ENCODE measurements at regions not wholly inside any gene's neighbourhood (a gene's known extent, or its start where the extent isn't known, plus 50 kb on each side); places are given as distances from the start of the nearest gene placed in this dataset.

DNA sequence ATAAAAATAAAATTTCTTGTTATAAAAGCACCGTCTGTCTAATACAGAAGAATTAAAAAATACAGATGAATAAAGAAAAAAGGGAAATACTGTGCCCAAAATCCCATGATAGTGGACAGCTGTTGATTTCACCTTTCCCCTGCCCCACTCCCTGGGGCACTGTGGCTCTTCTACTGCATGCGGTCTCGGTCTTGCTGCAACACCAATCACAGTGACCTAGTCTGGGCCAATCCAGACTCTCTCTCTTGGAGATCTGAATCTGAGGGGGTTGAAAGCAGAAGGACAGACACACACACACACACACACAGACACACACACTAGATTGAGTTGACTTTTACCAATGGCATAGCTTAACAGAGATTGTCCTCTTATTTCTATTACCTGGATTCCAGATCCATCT, 70.5 kb upstream of the FYN start (continued):
- TF ChIP-seq, protein P1, sequence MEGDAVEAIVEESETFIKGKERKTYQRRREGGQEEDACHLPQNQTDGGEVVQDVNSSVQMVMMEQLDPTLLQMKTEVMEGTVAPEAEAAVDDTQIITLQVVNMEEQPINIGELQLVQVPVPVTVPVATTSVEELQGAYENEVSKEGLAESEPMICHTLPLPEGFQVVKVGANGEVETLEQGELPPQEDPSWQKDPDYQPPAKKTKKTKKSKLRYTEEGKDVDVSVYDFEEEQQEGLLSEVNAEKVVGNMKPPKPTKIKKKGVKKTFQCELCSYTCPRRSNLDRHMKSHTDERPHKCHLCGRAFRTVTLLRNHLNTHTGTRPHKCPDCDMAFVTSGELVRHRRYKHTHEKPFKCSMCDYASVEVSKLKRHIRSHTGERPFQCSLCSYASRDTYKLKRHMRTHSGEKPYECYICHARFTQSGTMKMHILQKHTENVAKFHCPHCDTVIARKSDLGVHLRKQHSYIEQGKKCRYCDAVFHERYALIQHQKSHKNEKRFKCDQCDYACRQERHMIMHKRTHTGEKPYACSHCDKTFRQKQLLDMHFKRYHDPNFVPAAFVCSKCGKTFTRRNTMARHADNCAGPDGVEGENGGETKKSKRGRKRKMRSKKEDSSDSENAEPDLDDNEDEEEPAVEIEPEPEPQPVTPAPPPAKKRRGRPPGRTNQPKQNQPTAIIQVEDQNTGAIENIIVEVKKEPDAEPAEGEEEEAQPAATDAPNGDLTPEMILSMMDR (conservative IDR thresholded peaks at IDR 0.05; ENCODE audit: low read depth in 2 of 2) = no peak
- TF ChIP-seq EZH2phosphoT487 (IDR thresholded peaks at IDR 0.05; ENCODE audit: unreplicated experiment) = no peak

DNA sequence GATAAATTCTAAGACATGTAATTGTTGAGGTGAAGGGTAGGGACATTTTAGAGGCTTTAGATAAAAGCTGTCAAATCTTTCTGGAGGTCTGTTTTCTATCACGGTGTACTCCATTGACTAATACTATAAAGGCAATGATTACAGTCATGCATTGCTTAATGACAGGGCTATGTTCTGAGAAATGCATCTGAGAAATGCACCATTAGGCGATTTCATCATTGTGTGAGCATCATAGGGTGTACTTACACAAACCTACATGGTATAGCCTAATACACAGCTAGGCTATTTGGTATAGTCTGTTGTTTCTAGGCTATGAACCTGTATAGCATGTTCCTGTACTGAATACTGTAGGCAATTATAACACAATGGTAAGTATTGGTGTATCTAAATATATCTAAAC, 71.3 kb upstream of the FYN start:
- peaks cover 8% of the 10 kb centered on the region; the same call in 2 of the 3 replicates for H3K4me1 Mint-ChIP-seq
- DNase-seq (ENCODE audit: low spot score) (no peak), ATAC-seq (no peak)
- no peaks in the 10 kb centered on the region for H4K20me1 ChIP-seq (replicated peaks; ENCODE audit: insufficient read depth)
- peaks cover 3% of the 10 kb centered on the region; the same call in 2 of the 3 replicates for H3K9me3 Mint-ChIP-seq
- no peak overlapping the region for H2AFZ ChIP-seq
- H3K79me2 ChIP-seq (replicated peaks; ENCODE audit: insufficient read depth) = no peaks in the 10 kb centered on the region
- H3K4me3 Mint-ChIP-seq = no peak overlapping the region
- no peak overlapping the region for H3K4me3 ChIP-seq
- no peak for TF ChIP-seq ZNF114 (CRISPR knock-in tag; IDR thresholded peaks at IDR 0.05)
- peaks cover 4% of the 10 kb centered on the region; the same call in 2 of the 3 replicates for H3K36me3 Mint-ChIP-seq (ENCODE audit: low read depth)
- 0 out of 2 replicates have a peak, but pooled peaks cover 3% of the 10 kb centered on the region for H3K36me3 ChIP-seq (ENCODE audit: insufficient read depth)
- peaks cover 3% of the 10 kb centered on the region; the same call in 1 of the 2 replicates for H3K4me1 ChIP-seq (ENCODE audit: insufficient read depth)
- H3F3A ChIP-seq (replicated peaks; ENCODE audit: low read depth) = no peaks in the 10 kb centered on the region
- H3K27me3 Mint-ChIP-seq (ENCODE audit: insufficient read depth, low read depth, poor library complexity) = peaks cover 5% of the 10 kb centered on the region
- H3K27ac ChIP-seq (ENCODE audit: low read depth) = no peak overlapping the region
- no peaks in the 10 kb centered on the region for H3K27me3 ChIP-seq (ENCODE audit: insufficient read depth)
- peaks cover 15% of the 10 kb centered on the region; the same call in 1 of the 2 replicates for H3K9me2 ChIP-seq (ENCODE audit: insufficient read depth)
- no peak overlapping the region for H3K27ac Mint-ChIP-seq
- H3K4me2 ChIP-seq = no peak overlapping the region

DNA sequence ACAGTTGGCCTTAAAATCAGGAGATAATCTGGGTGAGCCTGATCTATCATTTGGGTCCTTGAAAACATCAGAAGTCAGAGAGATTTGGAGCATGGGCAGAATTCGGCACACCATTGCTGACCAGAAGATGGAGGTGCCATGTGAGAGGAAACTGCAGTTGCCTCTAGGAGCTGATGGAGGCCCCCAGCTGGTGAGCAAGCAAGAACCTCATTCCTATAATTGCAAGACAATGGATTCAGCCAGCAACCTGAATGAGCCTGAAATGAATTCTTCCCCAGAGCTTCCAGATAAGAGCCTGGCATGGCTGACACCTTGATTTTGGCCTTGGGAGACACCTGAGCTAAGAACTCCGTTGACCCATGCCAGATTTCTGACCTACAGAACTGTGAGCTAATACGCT, 76.3 kb upstream of the FYN start:
- Mint-ChIP-seq H3K36me3 (ENCODE audit: low read depth) (no peaks in the 10 kb centered on the region), H3K4me1 (peaks cover 27% of the 10 kb centered on the region), H3K27ac (no peak overlapping the region), H3K9me3 (no peaks in the 10 kb centered on the region), H3K4me3 (no peak overlapping the region), H3K27me3 (ENCODE audit: insufficient read depth, low read depth, poor library complexity) (peaks cover 8% of the 10 kb centered on the region)
- peak; percentile 71 for ATAC-seq
- H3F3A ChIP-seq (replicated peaks; ENCODE audit: low read depth) = no peaks in the 10 kb centered on the region
- H3K79me2 ChIP-seq (replicated peaks; ENCODE audit: insufficient read depth) = no peaks in the 10 kb centered on the region
- peaks cover 6% of the 10 kb centered on the region; the same call in 1 of the 2 replicates for H3K4me1 ChIP-seq (ENCODE audit: insufficient read depth)
- peak overlapping the region; percentile 62; the same call in 1 of the 2 replicates for H3K4me2 ChIP-seq
- DNase-seq (ENCODE audit: low spot score) = peak; percentile 56
- H3K27me3 ChIP-seq (ENCODE audit: insufficient read depth) = no peaks in the 10 kb centered on the region
- no peaks in the 10 kb centered on the region for H4K20me1 ChIP-seq (replicated peaks; ENCODE audit: insufficient read depth)
- H3K27ac ChIP-seq (ENCODE audit: low read depth) = no peak overlapping the region
- H2AFZ ChIP-seq = peak overlapping the region; percentile 40; the same call in 1 of the 2 replicates
- peaks cover 7% of the 10 kb centered on the region; the same call in 1 of the 2 replicates for H3K9me2 ChIP-seq (ENCODE audit: insufficient read depth)
- H3K4me3 ChIP-seq = no peak overlapping the region
- no peaks in the 10 kb centered on the region for H3K36me3 ChIP-seq (ENCODE audit: insufficient read depth)
- TF ChIP-seq NANOG (IDR thresholded peaks at IDR 0.05; ENCODE audit: borderline replicate concordance) (no peak), ZNF114 (CRISPR knock-in tag; IDR thresholded peaks at IDR 0.05) (peak; percentile 70; the same call in 1 of the 2 replicates), POLR2AphosphoS5 (IDR thresholded peaks at IDR 0.05; ENCODE audit: low read depth) (no peak), JUNB (IDR thresholded peaks at IDR 0.05; ENCODE audit: unreplicated experiment) (no peak), EZH2phosphoT487 (IDR thresholded peaks at IDR 0.05; ENCODE audit: unreplicated experiment) (no peak)
- TF ChIP-seq, protein P1 (conservative IDR thresholded peaks at IDR 0.05; ENCODE audit: low read depth in 2 of 2) = 0 out of 4 replicates have a peak, but pooled peaks of 1 of the 2 experiments have one; percentile 19
- TF ChIP-seq, protein P2, sequence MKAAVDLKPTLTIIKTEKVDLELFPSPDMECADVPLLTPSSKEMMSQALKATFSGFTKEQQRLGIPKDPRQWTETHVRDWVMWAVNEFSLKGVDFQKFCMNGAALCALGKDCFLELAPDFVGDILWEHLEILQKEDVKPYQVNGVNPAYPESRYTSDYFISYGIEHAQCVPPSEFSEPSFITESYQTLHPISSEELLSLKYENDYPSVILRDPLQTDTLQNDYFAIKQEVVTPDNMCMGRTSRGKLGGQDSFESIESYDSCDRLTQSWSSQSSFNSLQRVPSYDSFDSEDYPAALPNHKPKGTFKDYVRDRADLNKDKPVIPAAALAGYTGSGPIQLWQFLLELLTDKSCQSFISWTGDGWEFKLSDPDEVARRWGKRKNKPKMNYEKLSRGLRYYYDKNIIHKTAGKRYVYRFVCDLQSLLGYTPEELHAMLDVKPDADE (IDR thresholded peaks at IDR 0.05) = no peak
- TF ChIP-seq, protein P3, sequence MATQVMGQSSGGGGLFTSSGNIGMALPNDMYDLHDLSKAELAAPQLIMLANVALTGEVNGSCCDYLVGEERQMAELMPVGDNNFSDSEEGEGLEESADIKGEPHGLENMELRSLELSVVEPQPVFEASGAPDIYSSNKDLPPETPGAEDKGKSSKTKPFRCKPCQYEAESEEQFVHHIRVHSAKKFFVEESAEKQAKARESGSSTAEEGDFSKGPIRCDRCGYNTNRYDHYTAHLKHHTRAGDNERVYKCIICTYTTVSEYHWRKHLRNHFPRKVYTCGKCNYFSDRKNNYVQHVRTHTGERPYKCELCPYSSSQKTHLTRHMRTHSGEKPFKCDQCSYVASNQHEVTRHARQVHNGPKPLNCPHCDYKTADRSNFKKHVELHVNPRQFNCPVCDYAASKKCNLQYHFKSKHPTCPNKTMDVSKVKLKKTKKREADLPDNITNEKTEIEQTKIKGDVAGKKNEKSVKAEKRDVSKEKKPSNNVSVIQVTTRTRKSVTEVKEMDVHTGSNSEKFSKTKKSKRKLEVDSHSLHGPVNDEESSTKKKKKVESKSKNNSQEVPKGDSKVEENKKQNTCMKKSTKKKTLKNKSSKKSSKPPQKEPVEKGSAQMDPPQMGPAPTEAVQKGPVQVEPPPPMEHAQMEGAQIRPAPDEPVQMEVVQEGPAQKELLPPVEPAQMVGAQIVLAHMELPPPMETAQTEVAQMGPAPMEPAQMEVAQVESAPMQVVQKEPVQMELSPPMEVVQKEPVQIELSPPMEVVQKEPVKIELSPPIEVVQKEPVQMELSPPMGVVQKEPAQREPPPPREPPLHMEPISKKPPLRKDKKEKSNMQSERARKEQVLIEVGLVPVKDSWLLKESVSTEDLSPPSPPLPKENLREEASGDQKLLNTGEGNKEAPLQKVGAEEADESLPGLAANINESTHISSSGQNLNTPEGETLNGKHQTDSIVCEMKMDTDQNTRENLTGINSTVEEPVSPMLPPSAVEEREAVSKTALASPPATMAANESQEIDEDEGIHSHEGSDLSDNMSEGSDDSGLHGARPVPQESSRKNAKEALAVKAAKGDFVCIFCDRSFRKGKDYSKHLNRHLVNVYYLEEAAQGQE (IDR thresholded peaks at IDR 0.05; ENCODE audit: unreplicated experiment) = no peak

Data from GM23338 (cell line).